Lung (tissue), 11 donors: ENCODE measurements at regions not wholly inside any gene's neighbourhood (a gene's known extent, or its start where the extent isn't known, plus 50 kb on each side); places are given as distances from the start of the nearest gene placed in this dataset.

ENCODE experiments used
- ATAC-seq: fragments of 200-7000 bp; cut with Tn5 transposase; one replicate; pipeline ENCODE4 v1.9.1; 2020; ENCODE audit warnings: moderate number of reproducible peaks; ENCODE audit not compliant: insufficient read depth, low FRiP score
- DNase-seq, 3 donors: peaks; one replicate each; pipeline ENCODE4 v3.0.0-alpha.2; 2013 to 2017
- H3K27ac ChIP-seq, 2 donors: one replicate each; pipeline ENCODE4 v1.5.1; 2013; ENCODE audit warnings: mild to moderate bottlenecking in 2 of 2, moderate library complexity in 2 of 2, control low read depth in 1 of 2, inconsistent platforms in 1 of 2, low read depth in 1 of 2, low read length in 1 of 2
- H3K27me3 ChIP-seq, 3 donors: one replicate each; pipeline ENCODE4 v1.5.1; 2013; ENCODE audit warnings: low read length in 2 of 3; ENCODE audit not compliant: control insufficient read depth in 3 of 3, insufficient read depth in 3 of 3
- H3K36me3 ChIP-seq, 4 donors: one replicate each; pipeline ENCODE4 v1.5.1; 2013; ENCODE audit warnings: low read length in 4 of 4, mild to moderate bottlenecking in 1 of 4, moderate library complexity in 1 of 4; ENCODE audit not compliant: control insufficient read depth in 4 of 4, insufficient read depth in 4 of 4
- H3K4me1 ChIP-seq, 5 donors: one replicate each; pipeline ENCODE4 v1.5.1; 2013; ENCODE audit warnings: low read length in 5 of 5, mild to moderate bottlenecking in 2 of 5, moderate library complexity in 1 of 5; ENCODE audit not compliant: control insufficient read depth in 5 of 5, insufficient read depth in 5 of 5
- H3K4me3 ChIP-seq: one replicate; pipeline ENCODE4 v1.5.1; 2013; ENCODE audit warnings: mild to moderate bottlenecking, control low read depth, moderate library complexity
- H3K9ac ChIP-seq, 2 donors: one replicate each; pipeline ENCODE4 v1.5.1; 2013; ENCODE audit warnings: low read length in 2 of 2, control low read depth in 1 of 2; ENCODE audit not compliant: insufficient read depth in 1 of 2
- H3K9me3 ChIP-seq, 4 donors: one replicate each; pipeline ENCODE4 v1.5.1; 2013; ENCODE audit warnings: low read length in 3 of 4, mild to moderate bottlenecking in 1 of 4, moderate library complexity in 1 of 4; ENCODE audit not compliant: control insufficient read depth in 4 of 4, insufficient read depth in 3 of 4
- CTCF ChIP-seq: IDR thresholded peaks from 2 replicates; pipeline ENCODE4 v1.5.1; 2012; ENCODE audit warnings: mild to moderate bottlenecking; ENCODE audit errors: control extremely low read depth, extremely low read depth
- WGBS, 2 donors: extraction: QIAGEN DNeasy Blood & Tissue Kit; methylation state at CpG; one replicate each; pipeline ENCODE4 v1.1.7; 2013; 5-methylcytosine and 5-hydroxymethylcytosine counted together
- donor health status: control.
- donor health status: control.
- donor health status: Bipolar disorder and iron deficiency.
- donor health status: healthy.
- donor health status: DM: yes; HTN: yes; CAD: no.

- no peak for TF ChIP-seq CTCF
- Histone ChIP-seq H3K4me3 (no peak overlapping the region), H3K4me1 (peaks cover 0 to 38% (median 20%) of the 10 kb centered on the region in 5 donors), H3K27ac (no peak overlapping the region), H3K36me3 (no peaks in the 10 kb centered on the region), H3K9me3 (peaks cover 0 to 6% (median 0%) of the 10 kb centered on the region in 4 donors), H3K9ac (no peak overlapping the region), H3K27me3 (no peaks in the 10 kb centered on the region)
- DNase-seq: peak in 2 of 3 donors; percentile 28 to 52
- no peak for ATAC-seq
- 58 to 81% methylated on average over 6 of the region's 6 CpGs for WGBS, 2 donors
These were observed 97.9 kb upstream of the SOX11 start for GRCh38 chr2:5594249-5594695.

- no peak for ATAC-seq
- peaks cover 0 to 21% (median 11%) of the 10 kb centered on the region in 5 donors for H3K4me1 ChIP-seq
- no peaks in the 10 kb centered on the region for H3K36me3 ChIP-seq
- H3K9me3 ChIP-seq: no peaks in the 10 kb centered on the region
- DNase-seq: no peak
- H3K27me3 ChIP-seq: no peaks in the 10 kb centered on the region
- H3K27ac ChIP-seq: no peak overlapping the region
- no peak for TF ChIP-seq CTCF
- H3K9ac ChIP-seq: no peak overlapping the region
- H3K4me3 ChIP-seq: no peak overlapping the region
These were observed 95.3 kb upstream of the SOX11 start for GRCh38 chr2:5596868-5597267.

DNA sequence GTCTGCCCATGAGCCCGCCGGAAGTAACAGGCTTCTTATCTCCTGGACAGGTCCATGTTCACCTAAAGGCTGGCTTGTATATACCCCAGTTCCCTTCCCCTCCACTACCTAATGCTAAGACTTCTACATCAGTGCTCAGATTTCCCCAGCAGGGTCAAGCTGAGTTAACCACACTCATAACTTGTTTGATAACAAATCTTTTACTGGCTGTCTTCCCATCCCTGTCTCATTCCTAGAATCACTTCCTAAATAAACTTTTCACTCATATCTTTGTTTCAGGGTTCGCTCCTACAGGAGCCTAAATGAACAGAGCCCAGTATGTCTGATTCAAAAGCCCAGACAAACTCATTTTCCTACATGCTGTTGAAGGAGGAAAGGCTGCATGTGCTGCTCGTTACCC lies 94.0 kb upstream of the SOX11 start:
- no peak for TF ChIP-seq CTCF
- Histone ChIP-seq H3K4me3 (no peak overlapping the region), H3K36me3 (no peaks in the 10 kb centered on the region), H3K9ac (no peak overlapping the region), H3K27ac (no peak overlapping the region), H3K9me3 (peaks cover 0 to 8% (median 0%) of the 10 kb centered on the region in 4 donors), H3K27me3 (no peaks in the 10 kb centered on the region), H3K4me1 (peaks cover 0 to 16% (median 6%) of the 10 kb centered on the region in 5 donors)
- DNase-seq (peak in 2 of 3 donors; percentile 40 to 62), ATAC-seq (no peak)
- WGBS, 2 donors: 79 to 82% methylated on average over 4 of the region's 4 CpGs

DNA sequence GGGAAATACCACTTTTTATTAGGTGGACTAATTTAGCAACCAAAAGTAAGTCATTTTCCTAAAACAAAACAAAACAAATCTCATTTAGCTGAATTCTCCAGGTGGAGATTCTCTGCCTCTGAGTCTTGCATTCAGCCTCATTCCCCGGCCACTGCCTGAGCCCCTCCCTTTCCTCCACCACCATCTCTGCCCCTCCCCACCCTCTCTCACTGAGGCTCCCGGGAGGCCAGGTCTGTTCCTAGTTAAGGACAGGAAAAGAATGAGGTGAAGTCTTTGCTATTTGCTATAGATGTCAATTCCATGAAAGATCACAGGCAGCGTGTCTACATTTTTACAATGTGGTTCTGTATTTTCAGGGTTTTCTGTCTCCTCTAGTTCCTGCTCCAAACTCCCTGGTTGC lies 83.0 kb upstream of the SOX11 start:
- H3K4me3 ChIP-seq: no peak overlapping the region

More for the DNA sequence above, 83.0 kb upstream of the SOX11 start:
- no peak overlapping the region for H3K27ac ChIP-seq
- DNase-seq: no peak
- H3K27me3 ChIP-seq: no peaks in the 10 kb centered on the region
- ATAC-seq: no peak
- H3K4me1 ChIP-seq: no peaks in the 10 kb centered on the region
- TF ChIP-seq CTCF: no peak
- no peak overlapping the region for H3K9ac ChIP-seq
- 31 to 38% methylated on average over 3 of the region's 3 CpGs for WGBS, 2 donors
- no peaks in the 10 kb centered on the region for H3K36me3 ChIP-seq
- H3K9me3 ChIP-seq: no peaks in the 10 kb centered on the region
